ENCODE measurements at regions not wholly inside any gene's neighbourhood (a gene's known extent, or its start where the extent isn't known, plus 50 kb on each side); places are given as distances from the start of the nearest gene placed in this dataset.

- no peak for DNase-seq
These were observed 326.9 kb downstream of the FAT4 start for GRCh38 chr4:125641611-125642010.

GRCh38 chr4:125642645-125643044, 327.9 kb downstream of the FAT4 start:
- H3F3A ChIP-seq (ENCODE audit: insufficient read depth, low read length): no peaks in the 10 kb centered on the region
- H3K4me3 ChIP-seq (ENCODE audit: low read length): no peak overlapping the region
- no peaks in the 10 kb centered on the region for H3K4me1 ChIP-seq (ENCODE audit: low read length)
- H3K9me3 ChIP-seq (replicated peaks; ENCODE audit: insufficient read depth, low read length): no peaks in the 10 kb centered on the region
- H4K20me1 ChIP-seq (ENCODE audit: insufficient read depth, low read length): no peaks in the 10 kb centered on the region
- H3K4me2 ChIP-seq (ENCODE audit: low read depth, low read length): no peak overlapping the region
- H3K36me3 ChIP-seq (replicated peaks; ENCODE audit: insufficient read depth, low read length): no peaks in the 10 kb centered on the region
- no peaks in the 10 kb centered on the region for H3K79me2 ChIP-seq (ENCODE audit: low read length)
- H3K27ac ChIP-seq (ENCODE audit: low read length): no peak overlapping the region
- TF ChIP-seq EZH2phosphoT487 (IDR thresholded peaks at IDR 0.05; ENCODE audit: low read length) (no peak), EZH2 (optimal IDR thresholded peaks at IDR 0.05; ENCODE audit: low read depth, low read length) (no peak), CTCF (IDR thresholded peaks at IDR 0.05; ENCODE audit: low read length) (no peak)
- H3K9me2 ChIP-seq (replicated peaks; ENCODE audit: insufficient read depth, low read length): no peaks in the 10 kb centered on the region
- no peaks in the 10 kb centered on the region for H3K27me3 ChIP-seq (replicated peaks; ENCODE audit: insufficient read depth, low read length)
- no peak overlapping the region for H3K9ac ChIP-seq (ENCODE audit: low read length)
- no peak overlapping the region for H2AFZ ChIP-seq (ENCODE audit: low read length)
- DNase-seq: no peak

More at GRCh38 chr4:125641611-125642010, 326.9 kb downstream of the FAT4 start:
- Histone ChIP-seq H3K9me2 (replicated peaks; ENCODE audit: insufficient read depth, low read length) (no peaks in the 10 kb centered on the region), H3F3A (ENCODE audit: insufficient read depth, low read length) (no peaks in the 10 kb centered on the region), H3K27ac (ENCODE audit: low read length) (no peak overlapping the region), H2AFZ (ENCODE audit: low read length) (no peak overlapping the region), H3K79me2 (ENCODE audit: low read length) (no peaks in the 10 kb centered on the region), H3K4me3 (ENCODE audit: low read length) (no peak overlapping the region), H3K27me3 (replicated peaks; ENCODE audit: insufficient read depth, low read length) (no peaks in the 10 kb centered on the region), H4K20me1 (ENCODE audit: insufficient read depth, low read length) (no peaks in the 10 kb centered on the region), H3K4me1 (ENCODE audit: low read length) (no peaks in the 10 kb centered on the region), H3K4me2 (ENCODE audit: low read depth, low read length) (no peak overlapping the region), H3K36me3 (replicated peaks; ENCODE audit: insufficient read depth, low read length) (no peaks in the 10 kb centered on the region), H3K9ac (ENCODE audit: low read length) (no peak overlapping the region), H3K9me3 (replicated peaks; ENCODE audit: insufficient read depth, low read length) (no peaks in the 10 kb centered on the region)
- TF ChIP-seq EZH2phosphoT487 (IDR thresholded peaks at IDR 0.05; ENCODE audit: low read length) (no peak), CTCF (IDR thresholded peaks at IDR 0.05; ENCODE audit: low read length) (no peak), EZH2 (optimal IDR thresholded peaks at IDR 0.05; ENCODE audit: low read depth, low read length) (no peak)

- no peak for TF ChIP-seq EZH2 (optimal IDR thresholded peaks at IDR 0.05; ENCODE audit: low read depth, low read length)
- no peak for TF ChIP-seq CTCF (IDR thresholded peaks at IDR 0.05; ENCODE audit: low read length)
- no peak for TF ChIP-seq EZH2phosphoT487 (IDR thresholded peaks at IDR 0.05; ENCODE audit: low read length)
- no peaks in the 10 kb centered on the region for H3K9me3 ChIP-seq (replicated peaks; ENCODE audit: insufficient read depth, low read length)
- H3K4me1 ChIP-seq (ENCODE audit: low read length): no peaks in the 10 kb centered on the region
- no peak for DNase-seq
- H3K9me2 ChIP-seq (replicated peaks; ENCODE audit: insufficient read depth, low read length): no peaks in the 10 kb centered on the region
- no peaks in the 10 kb centered on the region for H3F3A ChIP-seq (ENCODE audit: insufficient read depth, low read length)
- H4K20me1 ChIP-seq (ENCODE audit: insufficient read depth, low read length): no peaks in the 10 kb centered on the region
- no peak overlapping the region for H3K27ac ChIP-seq (ENCODE audit: low read length)
- no peaks in the 10 kb centered on the region for H3K79me2 ChIP-seq (ENCODE audit: low read length)
- H3K36me3 ChIP-seq (replicated peaks; ENCODE audit: insufficient read depth, low read length): no peaks in the 10 kb centered on the region
- no peak overlapping the region for H3K9ac ChIP-seq (ENCODE audit: low read length)
- no peak overlapping the region for H3K4me3 ChIP-seq (ENCODE audit: low read length)
- H3K4me2 ChIP-seq (ENCODE audit: low read depth, low read length): no peak overlapping the region
- H2AFZ ChIP-seq (ENCODE audit: low read length): no peak overlapping the region
- H3K27me3 ChIP-seq (replicated peaks; ENCODE audit: insufficient read depth, low read length): no peaks in the 10 kb centered on the region
These were observed 334.7 kb downstream of the FAT4 start for GRCh38 chr4:125649452-125649851.
